ENCODE measurements at regions not wholly inside any gene's neighbourhood (a gene's known extent, or its start where the extent isn't known, plus 50 kb on each side); places are given as distances from the start of the nearest gene placed in this dataset.
"Not testable (repeated sequence)": the region's sequence is repeated elsewhere in the genome, so short reads cannot be mapped to it uniquely, and the experiment has no call there.

DNA sequence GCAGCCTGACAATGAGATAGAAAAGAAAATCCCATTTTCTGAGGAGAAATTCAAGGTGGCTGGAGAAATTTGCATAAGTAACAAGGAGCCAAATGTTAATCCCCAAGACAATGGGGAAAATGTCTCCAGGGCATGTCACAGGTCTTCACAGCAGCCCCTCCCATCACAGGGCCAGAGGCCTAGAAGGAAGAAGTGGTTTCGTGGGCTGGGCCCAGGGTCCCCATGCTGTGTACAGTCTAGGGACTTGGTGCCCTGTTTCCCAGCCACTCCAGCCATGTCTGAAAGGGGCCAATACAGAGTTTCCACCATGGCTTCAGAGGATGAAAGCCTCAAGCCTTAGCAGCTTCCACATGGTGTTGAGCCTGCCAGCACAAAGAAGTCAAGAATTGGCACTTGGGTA lies 290.5 kb downstream of the SUCLG1 start:
- H3K4me1 ChIP-seq (ENCODE audit: control insufficient read depth, insufficient read depth, low read length); H3K27ac ChIP-seq (ENCODE audit: control insufficient read depth, insufficient read depth); H3K27me3 ChIP-seq (replicated peaks in 1 of 2; ENCODE audit: control insufficient read depth in 2 of 2, insufficient read depth in 2 of 2, low read length in 1 of 2); H2AFZ ChIP-seq (ENCODE audit: control insufficient read depth, low read depth, low read length); BruUV-seq (replicated peaks); intact Hi-C loops (cut with micrococcal nuclease; ENCODE audit: unreplicated experiment); RAD21 ChIA-PET (ENCODE audit: unreplicated experiment); H3K36me3 ChIP-seq (ENCODE audit: control insufficient read depth in 2 of 2, insufficient read depth in 2 of 2, low read length in 1 of 2); H3K9ac ChIP-seq (ENCODE audit: control insufficient read depth, insufficient read depth, low read length); FAIRE-seq; DNase-seq (ENCODE audit: low read depth, low spot score); POLR2A ChIA-PET; SMC1A ChIA-PET (ENCODE audit: uncharacterized antibody, unreplicated experiment); in situ Hi-C loops (cut with MboI); H4K20me1 ChIP-seq (ENCODE audit: control insufficient read depth, insufficient read depth); ATAC-seq; H3K9me3 ChIP-seq (replicated peaks; ENCODE audit: control insufficient read depth, insufficient read depth, low read length); H3K4me2 ChIP-seq (ENCODE audit: control insufficient read depth, insufficient read depth); H3K79me2 ChIP-seq (ENCODE audit: control insufficient read depth, insufficient read depth, low read length); CTCF ChIA-PET; H3K4me3 ChIP-seq: not testable (repeated sequence)
- 0% methylated on average over 1 of the region's 1 CpG for WGBS (ENCODE audit: insufficient coverage, insufficient replicate concordance, low lambda C conversion rate, missing lambda C conversion rate)

DNA sequence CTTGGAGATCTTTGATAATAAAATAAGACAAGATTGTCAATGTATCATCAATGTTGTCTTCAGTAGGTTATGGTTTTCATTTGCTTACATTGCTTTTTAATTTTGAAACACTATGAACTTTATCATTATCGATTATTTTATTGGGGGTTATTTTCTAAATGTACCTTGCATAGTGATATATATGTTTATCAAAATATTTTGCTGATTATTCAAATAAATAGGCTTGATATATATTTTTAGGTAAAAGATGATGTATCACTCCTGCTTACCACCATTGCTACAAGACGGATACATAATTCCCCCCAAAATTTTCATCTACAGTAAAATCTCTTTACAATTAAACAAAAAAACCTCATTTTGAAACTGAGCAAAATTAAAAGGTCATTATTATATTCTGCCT lies 293.8 kb downstream of the SUCLG1 start:
- TF ChIP-seq CHD2 (IDR thresholded peaks at IDR 0.05; ENCODE audit: borderline replicate concordance, low read depth, low read length), result no peak
- no peak for TF ChIP-seq CEBPB (IDR thresholded peaks at IDR 0.05; ENCODE audit: borderline replicate concordance in 1 of 2, low read depth in 2 of 2, low read length in 2 of 2)
- CTCF ChIA-PET, result no interaction called here

More for the DNA sequence above, 293.8 kb downstream of the SUCLG1 start:
- H4K20me1 ChIP-seq (ENCODE audit: control insufficient read depth, insufficient read depth), result no peaks in the 10 kb centered on the region
- ChIA-PET RAD21 (ENCODE audit: unreplicated experiment) (no interaction called here), POLR2A (no interaction called here), SMC1A (ENCODE audit: uncharacterized antibody, unreplicated experiment) (no interaction called here)
- DNase-seq (ENCODE audit: low read depth, low spot score) (no peak), ATAC-seq (no peak), FAIRE-seq (no peak)
- H3K9me3 ChIP-seq (replicated peaks; ENCODE audit: control insufficient read depth, insufficient read depth, low read length), result no peaks in the 10 kb centered on the region
- H3K36me3 ChIP-seq (ENCODE audit: control insufficient read depth in 2 of 2, insufficient read depth in 2 of 2, low read length in 1 of 2), result no peaks in the 10 kb centered on the region
- BruUV-seq (replicated peaks), result no TSS peak
- 39% methylated on average over 2 of the region's 2 CpGs for WGBS (ENCODE audit: insufficient coverage, insufficient replicate concordance, low lambda C conversion rate, missing lambda C conversion rate)
- H3K27ac ChIP-seq (ENCODE audit: control insufficient read depth, insufficient read depth), result no peak overlapping the region
- no peak overlapping the region for H3K9ac ChIP-seq (ENCODE audit: control insufficient read depth, insufficient read depth, low read length)
- no peaks in the 10 kb centered on the region for H3K79me2 ChIP-seq (ENCODE audit: control insufficient read depth, insufficient read depth, low read length)
- no peak overlapping the region for H3K4me3 ChIP-seq
- H3K4me1 ChIP-seq (ENCODE audit: control insufficient read depth, insufficient read depth, low read length), result no peaks in the 10 kb centered on the region
- no peaks in the 10 kb centered on the region for H3K27me3 ChIP-seq (replicated peaks in 1 of 2; ENCODE audit: control insufficient read depth in 2 of 2, insufficient read depth in 2 of 2, low read length in 1 of 2)
- in situ Hi-C loops (cut with MboI) (no loop called here), intact Hi-C loops (cut with micrococcal nuclease; ENCODE audit: unreplicated experiment) (no loop called here)
- no peak overlapping the region for H2AFZ ChIP-seq (ENCODE audit: control insufficient read depth, low read depth, low read length)
- no peak overlapping the region for H3K4me2 ChIP-seq (ENCODE audit: control insufficient read depth, insufficient read depth)
